BJ (cell line): ENCODE measurements at regions not wholly inside any gene's neighbourhood (a gene's known extent, or its start where the extent isn't known, plus 50 kb on each side); places are given as distances from the start of the nearest gene placed in this dataset.

Experiments used
- CTCF ChIA-PET: fragments of 350-600 bp; formaldehyde crosslinking; extraction: SDS; loops from one replicate; lab custom pipeline; 2021; ENCODE audit warnings: antibody characterized with exemption, inconsistent platforms; lab: Yijun Ruan, JAX
- POLR2A ChIA-PET: fragments of 300-600 bp; sonication (Branson Sonifier 250); formaldehyde crosslinking; extraction: SDS; loops from one replicate; lab custom pipeline; 2021; ENCODE audit warnings: antibody characterized with exemption; lab: Charles Lee
- DNase-seq: peaks from one replicate; pipeline ENCODE4 v3.0.0-alpha.2; 2011; ENCODE audit warnings: low read depth
- H3K27me3 ChIP-seq: 2 replicates; pipeline ENCODE4 v1.6.0; 2011; ENCODE audit warnings: low read length; ENCODE audit not compliant: control insufficient read depth, insufficient read depth
- H3K36me3 ChIP-seq: 2 replicates; pipeline ENCODE4 v1.5.1; 2011; ENCODE audit warnings: low read length; ENCODE audit not compliant: control insufficient read depth, insufficient read depth
- H3K4me3 ChIP-seq: 2 replicates; pipeline ENCODE4 v1.5.1; 2011; ENCODE audit warnings: low read depth, mild to moderate bottlenecking, control low read depth, low read length
- TF ChIP-seq, protein P1 (sequence below): IDR thresholded peaks from 2 replicates; pipeline ENCODE4 v1.5.1; 2011; ENCODE audit warnings: low read depth, mild to moderate bottlenecking, control low read depth, inconsistent platforms, low read length, moderate library complexity; ENCODE audit not compliant: insufficient read depth

DNA sequence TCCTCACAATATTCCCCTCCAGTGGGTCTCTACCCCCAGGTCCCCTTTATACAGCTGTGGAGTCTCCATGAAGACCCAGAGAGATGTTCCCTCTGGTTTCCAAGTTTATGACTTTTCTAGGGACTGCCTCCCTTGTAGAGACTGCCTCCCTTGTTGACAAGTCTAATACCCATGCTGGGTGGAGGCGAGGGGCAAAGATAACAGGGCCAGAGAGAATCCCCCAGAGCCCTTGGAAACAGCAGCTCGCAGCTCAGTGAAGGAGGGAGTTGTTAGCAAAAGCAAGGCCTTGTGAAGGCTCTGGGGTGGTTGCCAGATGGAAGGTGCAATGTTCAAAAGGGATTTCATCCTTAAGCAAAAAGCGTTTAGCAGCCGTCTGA, 75.0 kb upstream of the GATA6 start:
- ChIA-PET CTCF (no interaction called here), POLR2A (no interaction called here)
- H3K27me3 ChIP-seq, result 0 out of 2 replicates have a peak, but pooled peaks cover 1% of the 10 kb centered on the region
- no peak overlapping the region for H3K4me3 ChIP-seq
- TF ChIP-seq, protein P1, sequence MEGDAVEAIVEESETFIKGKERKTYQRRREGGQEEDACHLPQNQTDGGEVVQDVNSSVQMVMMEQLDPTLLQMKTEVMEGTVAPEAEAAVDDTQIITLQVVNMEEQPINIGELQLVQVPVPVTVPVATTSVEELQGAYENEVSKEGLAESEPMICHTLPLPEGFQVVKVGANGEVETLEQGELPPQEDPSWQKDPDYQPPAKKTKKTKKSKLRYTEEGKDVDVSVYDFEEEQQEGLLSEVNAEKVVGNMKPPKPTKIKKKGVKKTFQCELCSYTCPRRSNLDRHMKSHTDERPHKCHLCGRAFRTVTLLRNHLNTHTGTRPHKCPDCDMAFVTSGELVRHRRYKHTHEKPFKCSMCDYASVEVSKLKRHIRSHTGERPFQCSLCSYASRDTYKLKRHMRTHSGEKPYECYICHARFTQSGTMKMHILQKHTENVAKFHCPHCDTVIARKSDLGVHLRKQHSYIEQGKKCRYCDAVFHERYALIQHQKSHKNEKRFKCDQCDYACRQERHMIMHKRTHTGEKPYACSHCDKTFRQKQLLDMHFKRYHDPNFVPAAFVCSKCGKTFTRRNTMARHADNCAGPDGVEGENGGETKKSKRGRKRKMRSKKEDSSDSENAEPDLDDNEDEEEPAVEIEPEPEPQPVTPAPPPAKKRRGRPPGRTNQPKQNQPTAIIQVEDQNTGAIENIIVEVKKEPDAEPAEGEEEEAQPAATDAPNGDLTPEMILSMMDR, result no peak
- no peak for DNase-seq
- no peaks in the 10 kb centered on the region for H3K36me3 ChIP-seq

DNA sequence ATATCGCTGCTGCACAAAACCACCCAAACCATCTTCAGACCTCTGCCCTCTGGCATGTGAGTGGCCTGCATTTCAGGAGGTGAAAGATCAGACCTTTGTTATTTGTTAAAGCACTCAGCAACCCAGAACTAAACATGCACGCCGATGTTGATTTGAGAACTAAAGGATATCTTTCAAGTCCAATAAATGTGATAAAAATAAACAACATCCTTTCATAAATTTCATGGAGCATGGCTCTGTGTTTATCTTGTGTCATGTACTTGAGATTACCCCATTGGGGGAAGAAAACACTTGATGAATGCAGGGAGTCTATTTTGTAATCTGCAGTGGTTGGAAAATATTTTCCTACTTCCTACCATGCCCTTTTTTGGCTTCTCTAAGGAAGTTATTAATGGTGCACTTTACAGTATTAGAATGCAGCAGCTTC, 70.8 kb upstream of the GATA6 start:
- peaks cover 1% of the 10 kb centered on the region; the same call in 1 of the 2 replicates for H3K27me3 ChIP-seq
- DNase-seq, result no peak

DNA sequence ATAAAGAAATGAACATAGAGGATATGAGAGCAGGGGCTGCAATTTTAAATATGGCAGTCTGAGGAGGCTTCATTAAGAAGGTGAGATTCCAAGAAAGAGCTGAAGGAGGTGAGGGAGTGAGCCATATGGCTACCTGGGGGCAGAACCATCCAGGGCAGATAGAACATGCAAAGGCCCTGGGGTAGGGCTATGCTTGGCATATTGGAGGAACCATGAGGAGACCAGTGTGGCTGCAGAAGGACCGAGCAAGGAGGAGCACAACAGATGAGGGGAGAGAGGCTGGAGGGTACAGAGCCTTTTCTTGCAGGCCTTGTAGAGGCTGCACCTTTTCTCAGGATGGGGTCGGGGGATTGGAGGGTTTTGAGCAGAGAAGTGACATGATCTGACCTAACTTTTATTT, 69.5 kb upstream of the GATA6 start:
- no peak overlapping the region for H3K4me3 ChIP-seq
- peaks cover 1% of the 10 kb centered on the region; the same call in 1 of the 2 replicates for H3K27me3 ChIP-seq
- DNase-seq, result no peak
- TF ChIP-seq, protein P1, result no peak
- ChIA-PET POLR2A (no interaction called here), CTCF (no interaction called here)
- H3K36me3 ChIP-seq, result no peaks in the 10 kb centered on the region

More for the DNA sequence above, 70.8 kb upstream of the GATA6 start:
- CTCF ChIA-PET, result no interaction called here
- Histone ChIP-seq H3K36me3 (no peaks in the 10 kb centered on the region), H3K4me3 (no peak overlapping the region)
- TF ChIP-seq, protein P1, result no peak
- POLR2A ChIA-PET, result no interaction called here

DNA sequence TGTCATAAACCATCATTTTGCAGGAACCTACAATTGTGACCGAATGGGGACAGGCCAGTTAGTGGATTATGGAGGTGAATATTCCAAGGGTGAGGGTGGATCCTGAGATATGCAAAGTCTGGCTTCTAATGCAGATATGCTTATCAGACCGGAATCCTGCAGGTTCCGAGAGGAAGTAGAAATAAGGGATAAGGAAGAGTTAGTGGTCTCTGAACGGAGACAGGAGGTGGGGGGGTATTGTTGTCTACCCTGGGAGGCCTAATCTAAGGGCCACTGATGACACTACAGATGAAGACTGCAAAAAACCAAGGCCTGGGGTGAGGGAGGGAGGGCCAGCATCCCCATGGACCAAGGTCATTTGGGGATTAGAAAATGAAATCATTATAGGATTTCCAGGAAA, 67.7 kb upstream of the GATA6 start:
- no peak overlapping the region for H3K4me3 ChIP-seq
- ChIA-PET CTCF (no interaction called here), POLR2A (no interaction called here)
- TF ChIP-seq, protein P1, result no peak
- no peaks in the 10 kb centered on the region for H3K36me3 ChIP-seq
- peaks cover 1% of the 10 kb centered on the region; the same call in 1 of the 2 replicates for H3K27me3 ChIP-seq
- DNase-seq, result no peak

DNA sequence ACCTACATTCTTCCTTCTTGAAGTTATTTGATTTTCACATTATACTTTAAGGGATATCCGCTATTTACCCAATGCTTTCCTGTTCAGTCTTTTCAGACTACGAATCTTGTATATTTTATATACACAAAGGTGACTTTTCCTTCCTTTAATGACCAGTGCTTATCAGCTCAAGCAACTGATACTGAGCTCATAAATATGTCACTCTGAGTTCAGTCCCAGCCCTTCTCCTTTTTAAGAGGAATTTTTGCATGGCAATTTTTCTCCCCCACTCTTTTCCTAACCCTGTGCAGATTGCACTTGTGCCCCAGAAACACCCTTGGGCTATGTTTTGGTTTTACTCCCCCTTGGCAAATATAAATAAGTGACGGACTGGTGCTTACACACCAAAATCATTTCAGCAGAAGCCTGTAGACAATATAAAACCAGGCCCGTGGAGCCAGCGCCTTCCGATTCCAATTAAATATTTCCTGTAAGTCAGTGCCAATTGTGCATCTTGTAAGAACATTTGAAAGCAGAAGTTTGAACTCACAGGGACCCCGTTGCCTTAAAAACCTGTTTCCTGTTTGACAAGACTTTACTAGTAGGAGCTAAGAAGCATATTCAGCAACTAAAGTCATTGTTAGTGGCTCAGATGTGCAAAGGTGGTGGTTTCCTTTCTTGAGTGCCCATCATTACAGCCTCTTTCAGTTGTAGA, 66.3 kb upstream of the GATA6 start:
- no peak overlapping the region for H3K4me3 ChIP-seq
- POLR2A ChIA-PET, result no interaction called here
- no peaks in the 10 kb centered on the region; the same call in 1 of the 2 replicates for H3K27me3 ChIP-seq
- no peak for DNase-seq
- H3K36me3 ChIP-seq, result no peaks in the 10 kb centered on the region
- TF ChIP-seq, protein P1, result no peak
- CTCF ChIA-PET, result no interaction called here
